ENCODE measurements at regions not wholly inside any gene's neighbourhood (a gene's known extent, or its start where the extent isn't known, plus 50 kb on each side); places are given as distances from the start of the nearest gene placed in this dataset.

DNA sequence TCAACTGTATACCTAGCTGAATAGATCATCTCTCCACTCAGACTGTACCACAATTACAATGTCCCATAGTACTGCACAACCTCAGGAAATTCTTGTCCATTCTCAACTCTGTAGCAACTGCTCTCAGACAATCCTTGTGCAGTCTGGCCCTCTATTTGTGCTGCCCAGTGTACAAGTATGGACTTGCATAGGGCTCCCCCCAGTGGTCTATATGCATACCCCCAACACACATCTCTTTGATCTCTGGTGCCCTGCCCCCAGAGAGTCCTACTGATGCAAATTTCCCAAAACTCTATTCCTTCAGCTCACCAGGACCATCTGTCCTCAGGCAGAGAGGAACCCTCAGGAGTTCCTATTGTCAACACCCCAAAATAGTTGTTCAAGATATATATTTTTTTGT, 205.3 kb downstream of the SLCO4C1 start:
- ChIA-PET POLR2A (interaction anchor here (0.6 kb wide), 1 partner anchor 22 kb away, joined by 9 read pairs; no protein-coding TSS in a partner anchor), CTCF (interaction anchor here (0.7 to 1.2 kb wide), 3 partner anchors 11 to 149 kb away, joined by 4 read pairs; no protein-coding TSS in a partner anchor)
- DNase-seq (ENCODE audit: extremely low spot score), result peak; percentile 15
- TF ChIP-seq CTCF (IDR thresholded peaks at IDR 0.05; ENCODE audit: control extremely low read depth, extremely low read depth, low read depth, missing control alignments), result peak; percentile 35

DNA sequence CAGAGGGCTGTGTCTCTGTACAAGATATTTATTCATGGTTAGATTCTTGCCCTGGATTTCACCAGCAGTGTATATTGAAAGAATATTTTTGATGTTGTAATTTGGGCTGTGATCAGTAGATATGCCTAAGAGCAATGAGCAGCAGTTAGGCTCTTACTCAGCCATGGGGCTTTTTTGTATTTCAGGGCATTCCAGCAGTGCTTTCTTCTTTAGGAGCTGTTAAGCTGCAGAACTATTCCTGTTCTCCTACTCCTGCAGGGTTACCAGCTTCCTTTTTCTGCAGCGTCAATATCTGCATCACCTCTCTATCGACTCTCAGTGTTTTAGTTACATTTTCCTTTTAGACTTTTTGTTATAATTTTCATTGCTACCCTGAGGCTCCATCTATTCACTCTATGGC, 206.2 kb downstream of the SLCO4C1 start:
- no peak for TF ChIP-seq CTCF (IDR thresholded peaks at IDR 0.05; ENCODE audit: control extremely low read depth, extremely low read depth, low read depth, missing control alignments)
- DNase-seq (ENCODE audit: extremely low spot score), result no peak
- POLR2A ChIA-PET, result no interaction called here
- CTCF ChIA-PET, result no interaction called here

- ChIA-PET POLR2A (no interaction called here), CTCF (interaction anchor here (1.0 kb wide), 1 partner anchor 22 kb away, joined by 3 read pairs; no protein-coding TSS in a partner anchor)
- no peak for DNase-seq (ENCODE audit: extremely low spot score)
- TF ChIP-seq CTCF (IDR thresholded peaks at IDR 0.05; ENCODE audit: control extremely low read depth, extremely low read depth, low read depth, missing control alignments), result no peak
These were observed 208.2 kb downstream of the SLCO4C1 start for GRCh38 chr5:102087906-102088305.

DNA sequence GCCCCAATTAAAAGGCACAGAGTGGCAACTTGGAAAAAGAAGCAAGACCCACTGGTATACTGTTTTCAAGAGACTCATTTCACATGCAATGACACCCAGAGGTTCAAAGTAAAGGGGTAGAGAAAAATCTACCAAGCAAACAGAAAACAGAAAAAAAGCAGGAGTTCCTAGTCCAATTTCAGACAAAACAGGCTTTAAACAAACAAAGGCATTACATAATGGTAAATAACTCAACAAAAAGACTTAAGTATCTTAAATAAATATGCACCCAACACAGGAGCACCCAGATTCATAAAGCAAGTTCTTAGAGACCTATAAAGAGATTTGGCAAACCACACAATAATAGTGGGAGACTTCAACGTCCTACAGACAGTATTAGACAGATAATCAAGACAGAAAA, 215.8 kb downstream of the SLCO4C1 start:
- POLR2A ChIA-PET, result no interaction called here
- CTCF ChIA-PET, result interaction anchor here (1.5 kb wide), 1 partner anchor 11 kb away, joined by 4 read pairs; no protein-coding TSS in a partner anchor
- no peak for TF ChIP-seq CTCF (IDR thresholded peaks at IDR 0.05; ENCODE audit: control extremely low read depth, extremely low read depth, low read depth, missing control alignments)
- no peak for DNase-seq (ENCODE audit: extremely low spot score)

DNA sequence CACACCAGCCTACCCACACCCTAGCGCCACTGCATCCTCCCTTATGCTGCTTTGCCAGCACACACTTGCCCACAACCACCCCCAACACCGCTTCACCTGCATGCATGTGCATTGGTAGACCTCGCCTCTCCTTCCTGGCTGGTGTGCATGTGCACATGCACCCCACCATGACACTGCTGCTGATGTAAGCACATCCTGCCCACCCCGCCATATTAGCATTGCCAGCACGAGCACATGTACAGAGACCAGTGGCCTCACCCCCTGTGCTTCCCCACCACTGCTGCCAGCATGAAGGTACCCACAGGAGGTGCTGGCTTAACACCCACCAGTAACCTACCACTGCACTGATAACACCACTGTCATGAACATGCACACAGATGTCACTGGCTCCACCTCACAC, 218.2 kb downstream of the SLCO4C1 start:
- no peak for DNase-seq (ENCODE audit: extremely low spot score)
- ChIA-PET POLR2A (no interaction called here), CTCF (no interaction called here)
- no peak for TF ChIP-seq CTCF (IDR thresholded peaks at IDR 0.05; ENCODE audit: control extremely low read depth, extremely low read depth, low read depth, missing control alignments)

DNA sequence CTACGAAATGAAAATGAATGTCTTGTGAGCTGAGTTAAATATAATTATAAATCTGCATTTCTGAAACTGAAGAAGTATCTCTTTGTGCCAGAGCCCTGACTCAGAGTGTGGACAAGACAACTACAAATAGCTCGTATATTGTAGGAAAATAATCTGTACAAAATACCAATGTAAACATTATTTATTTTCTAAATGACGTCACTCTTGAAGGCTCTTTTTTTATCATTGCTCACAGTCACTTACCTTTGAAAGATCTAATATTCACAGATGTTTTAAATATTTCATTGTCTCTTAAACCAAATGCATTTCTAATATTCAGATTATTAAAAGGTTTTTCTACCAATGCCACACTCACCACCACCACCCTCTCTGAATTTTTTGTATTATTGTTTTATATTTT, 226.1 kb downstream of the SLCO4C1 start:
- ChIA-PET CTCF (no interaction called here), POLR2A (no interaction called here)
- no peak for TF ChIP-seq CTCF (IDR thresholded peaks at IDR 0.05; ENCODE audit: control extremely low read depth, extremely low read depth, low read depth, missing control alignments)
- DNase-seq (ENCODE audit: extremely low spot score), result no peak

- no peak for DNase-seq (ENCODE audit: extremely low spot score)
- POLR2A ChIA-PET, result interaction anchor here (0.6 kb wide), 1 partner anchor 22 kb away, joined by 9 read pairs; no protein-coding TSS in a partner anchor
These were observed 227.2 kb downstream of the SLCO4C1 start for GRCh38 chr5:102068870-102069269.

More at GRCh38 chr5:102068870-102069269, 227.2 kb downstream of the SLCO4C1 start:
- no peak for TF ChIP-seq CTCF (IDR thresholded peaks at IDR 0.05; ENCODE audit: control extremely low read depth, extremely low read depth, low read depth, missing control alignments)
- CTCF ChIA-PET, result no interaction called here
